ENCODE measurements at regions not wholly inside any gene's neighbourhood (a gene's known extent, or its start where the extent isn't known, plus 50 kb on each side); places are given as distances from the start of the nearest gene placed in this dataset.

GRCh38 chr5:104372376-104372775 is 809.8 kb upstream of the NUDT12 start:
- DNase-seq = no peak

GRCh38 chr5:104370523-104370922 is 807.9 kb upstream of the NUDT12 start:
- DNase-seq = no peak

DNA sequence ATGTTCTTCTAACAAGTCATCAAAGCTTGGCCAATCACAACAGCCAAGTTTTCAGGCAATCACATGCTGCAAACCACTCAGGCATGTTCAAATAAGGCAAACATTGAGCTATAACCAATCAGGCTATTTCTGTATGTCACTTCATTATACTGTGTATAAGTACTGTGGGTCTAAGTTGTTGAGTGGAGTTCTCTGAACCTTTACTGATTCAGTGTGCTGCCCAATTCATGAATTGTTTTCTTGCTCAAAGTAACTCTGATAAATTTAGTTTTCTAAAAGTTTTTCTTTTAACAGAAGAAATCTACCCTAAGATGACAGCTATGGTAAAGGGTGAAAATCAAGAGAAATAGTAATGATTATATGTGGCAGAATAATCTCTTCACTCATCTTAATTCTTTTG is 805.4 kb upstream of the NUDT12 start:
- no peak for DNase-seq

DNA sequence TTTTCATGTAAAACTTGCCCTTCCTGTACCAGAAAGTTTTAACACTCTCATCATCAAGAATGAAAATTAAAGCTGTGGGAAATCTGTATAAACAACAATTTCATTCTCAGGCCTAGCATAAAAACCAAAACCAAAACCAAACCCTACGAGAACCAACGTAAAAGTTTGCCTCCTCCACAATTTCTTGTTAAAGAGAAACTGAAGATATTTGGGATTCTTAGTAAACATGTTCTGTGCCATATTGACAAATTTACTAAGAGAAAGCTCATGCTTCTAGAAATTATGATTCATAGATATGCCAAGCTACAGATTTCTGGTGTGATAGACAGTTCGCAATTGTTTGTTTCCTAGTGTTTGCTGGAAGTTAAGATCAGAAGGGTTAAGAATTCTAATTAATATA is 801.0 kb upstream of the NUDT12 start:
- no peak for DNase-seq

GRCh38 chr5:104361932-104362331 is 799.3 kb upstream of the NUDT12 start:
- no peak for DNase-seq

GRCh38 chr5:104355350-104355749 is 792.8 kb upstream of the NUDT12 start:
- DNase-seq = no peak

DNA sequence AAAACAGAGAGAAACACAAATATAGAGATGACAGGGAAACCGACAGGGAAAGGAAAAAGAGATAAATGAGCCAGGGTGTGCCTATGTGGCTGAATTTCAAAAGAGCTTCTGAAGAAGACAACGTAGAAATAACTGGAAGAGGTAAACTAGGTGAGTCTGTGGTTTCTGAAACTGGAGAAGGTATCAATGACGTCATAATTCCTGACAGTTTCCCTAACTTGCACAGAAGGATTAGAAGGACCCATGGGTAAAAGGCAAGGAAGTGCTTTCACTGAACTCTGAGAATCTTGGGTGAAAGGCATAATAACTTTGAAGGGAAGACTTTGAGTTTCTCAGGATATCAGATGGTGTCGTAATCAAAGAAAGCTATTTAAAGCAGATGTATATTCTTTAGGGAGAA is 790.8 kb upstream of the NUDT12 start:
- DNase-seq = peak; percentile 4

DNA sequence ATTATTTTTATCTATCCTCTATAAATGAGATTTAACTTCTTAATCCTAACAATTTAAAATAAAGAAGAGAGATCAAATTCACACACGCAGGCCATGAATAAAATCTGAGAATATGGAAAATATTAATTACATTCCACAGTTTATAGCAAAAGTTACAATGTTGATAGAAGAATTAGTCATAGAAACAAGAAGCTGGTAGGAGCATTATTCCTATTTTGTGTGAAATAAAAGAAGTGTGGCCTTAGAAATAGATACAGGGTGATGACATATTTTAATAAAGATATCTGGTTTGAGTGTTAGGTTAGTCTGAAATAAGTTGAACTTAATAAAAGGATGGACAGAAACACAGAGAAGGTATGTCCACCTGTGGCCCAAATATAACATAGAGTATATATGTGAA is 790.4 kb upstream of the NUDT12 start:
- DNase-seq = no peak

GRCh38 chr5:104347119-104347708 is 784.6 kb upstream of the NUDT12 start:
- DNase-seq = peak; percentile 60

DNA sequence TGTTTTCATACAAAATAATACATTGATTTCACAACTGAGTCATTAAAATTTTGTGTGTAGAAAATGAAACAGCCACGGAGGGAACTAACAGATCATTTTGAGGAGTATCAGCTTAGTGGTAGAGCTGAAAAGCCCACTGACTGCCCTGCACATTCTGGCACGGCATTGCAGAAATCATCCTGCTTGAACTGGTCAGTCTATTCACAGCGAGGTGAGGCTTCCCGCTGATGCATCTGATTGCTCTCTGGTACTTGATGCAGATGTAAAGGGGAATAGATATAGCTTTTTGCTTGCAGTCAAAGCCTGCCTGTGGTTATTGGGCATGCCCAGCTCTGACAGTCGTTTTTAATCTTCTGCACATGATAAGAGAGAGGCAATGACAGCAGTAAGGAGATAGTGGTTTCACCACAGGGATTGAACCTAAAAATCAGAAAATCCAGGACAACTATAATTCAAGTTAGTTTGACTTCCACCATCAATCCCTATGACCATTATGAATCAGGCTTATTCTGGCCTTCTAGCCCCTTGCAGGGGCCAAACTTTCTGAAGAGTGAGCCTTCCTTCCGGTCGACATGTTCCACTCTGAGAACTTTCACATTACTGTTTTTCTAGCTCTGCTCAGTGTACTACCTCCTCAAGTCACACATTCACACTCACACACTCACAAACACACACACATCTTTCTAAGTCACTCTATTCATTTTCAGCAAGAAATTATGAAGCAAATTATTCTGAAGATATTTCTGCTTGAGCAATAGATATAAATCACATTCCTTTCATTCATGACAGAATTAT is 782.8 kb upstream of the NUDT12 start:
- peak; percentile 4 for DNase-seq

GRCh38 chr5:104344809-104345208 is 782.2 kb upstream of the NUDT12 start:
- DNase-seq = peak; percentile 53

DNA sequence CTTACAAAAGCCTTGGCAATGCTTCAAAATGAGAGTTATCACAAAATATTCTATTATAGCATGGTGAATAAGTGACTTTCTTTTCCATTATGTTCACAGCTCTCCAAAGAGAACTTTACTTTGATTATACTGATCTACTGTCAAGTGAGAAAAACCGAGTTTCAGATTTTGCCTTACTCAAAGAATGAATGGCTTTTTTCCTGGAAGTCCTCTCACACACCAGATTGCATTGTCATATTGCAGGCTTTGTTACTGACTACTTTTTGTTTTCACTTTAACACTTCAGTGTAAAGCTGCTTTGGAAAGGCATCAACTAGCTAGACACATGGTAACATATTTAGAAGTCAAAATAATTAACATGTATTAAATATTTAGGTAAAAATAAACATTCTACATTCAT is 765.2 kb upstream of the NUDT12 start:
- DNase-seq = no peak

- DNase-seq = no peak
Observed at GRCh38 chr5:104326966-104327365, 764.4 kb upstream of the NUDT12 start.

GRCh38 chr5:104325356-104325755 is 762.8 kb upstream of the NUDT12 start:
- no peak for DNase-seq

GRCh38 chr5:104316676-104317075 is 754.1 kb upstream of the NUDT12 start:
- peak; percentile 2 for DNase-seq

DNA sequence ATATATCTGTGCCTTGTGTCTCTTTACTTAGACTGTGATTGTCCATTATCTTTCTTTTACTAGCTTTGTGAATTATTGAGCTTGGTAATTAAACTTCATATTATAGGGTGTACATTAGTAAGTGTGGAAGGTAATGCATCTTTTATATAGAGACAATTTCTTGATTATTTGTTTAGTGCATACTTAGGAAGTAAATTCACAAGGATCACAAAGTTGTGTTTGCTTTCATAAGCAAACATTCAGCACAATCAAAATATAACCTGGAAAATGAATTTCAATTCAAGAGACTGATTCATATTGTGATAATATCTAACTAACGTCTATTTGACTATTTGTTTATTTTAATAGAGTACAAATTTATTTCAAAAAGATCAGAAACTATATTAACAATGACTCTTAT is 749.9 kb upstream of the NUDT12 start:
- no peak for DNase-seq

- DNase-seq = no peak
Observed at GRCh38 chr5:104305602-104306001, 743.0 kb upstream of the NUDT12 start.

GRCh38 chr5:104299998-104300706 is 737.6 kb upstream of the NUDT12 start:
- DNase-seq = no peak

- no peak for DNase-seq
Observed at GRCh38 chr5:104298518-104298917, 735.9 kb upstream of the NUDT12 start.

GRCh38 chr5:104297076-104297475 is 734.5 kb upstream of the NUDT12 start:
- peak; percentile 65 for DNase-seq

- DNase-seq = no peak
Observed at GRCh38 chr5:104295991-104296390, 733.4 kb upstream of the NUDT12 start.

GRCh38 chr5:104283136-104283535 is 720.5 kb upstream of the NUDT12 start:
- DNase-seq = no peak

DNA sequence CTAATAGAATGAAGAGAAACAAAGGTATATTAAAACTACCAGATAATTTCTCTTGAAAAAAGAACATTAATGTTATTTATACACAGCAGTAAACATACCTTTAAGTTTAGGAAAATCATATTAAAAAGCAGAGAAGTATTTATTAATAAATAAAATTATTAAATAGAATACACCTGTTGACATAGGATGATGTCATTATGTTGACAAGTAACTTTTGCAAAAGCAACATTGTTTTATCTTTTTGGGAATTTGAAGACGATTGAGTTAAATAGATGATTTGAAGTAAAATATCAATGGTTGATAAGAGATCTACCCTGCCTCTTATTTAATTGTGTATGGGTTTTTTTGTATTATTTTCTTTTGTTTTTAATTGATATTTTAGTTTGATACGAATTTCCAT is 711.1 kb upstream of the NUDT12 start:
- no peak for DNase-seq
